Spleen (tissue), 11 donors: ENCODE measurements at regions not wholly inside any gene's neighbourhood (a gene's known extent, or its start where the extent isn't known, plus 50 kb on each side); places are given as distances from the start of the nearest gene placed in this dataset.

ENCODE experiments used
- DNase-seq: peaks from one replicate; pipeline ENCODE4 v3.0.0-alpha.2; 2020
- H3K27ac ChIP-seq, 8 donors: fragments of 200-600 bp; sonication (generic) in 7 of 8; 1 replicate in 4 of 8; 2 replicates in 4 of 8; pipeline versions ENCODE4 v1.5.0 to v1.8.0; 2016 to 2021; ENCODE audit warnings: inconsistent platforms in 4 of 8, mild to moderate bottlenecking in 4 of 8, moderate library complexity in 1 of 8
- H3K27me3 ChIP-seq, 7 donors: fragments of 200-600 bp; sonication (generic) in 6 of 7; replicated peaks in 1 of 7; 1 replicate in 4 of 7; 2 replicates in 3 of 7; pipeline versions ENCODE4 v1.5.0 to v1.8.0; 2016 to 2021; ENCODE audit warnings: inconsistent platforms in 3 of 7, mild to moderate bottlenecking in 1 of 7
- H3K36me3 ChIP-seq, 6 donors: fragments of 200-600 bp; sonication (generic) in 5 of 6; 1 replicate in 4 of 6; 2 replicates in 2 of 6; pipeline versions ENCODE4 v1.5.0 to v1.8.0; 2016 to 2021; ENCODE audit warnings: inconsistent platforms in 2 of 6
- H3K4me1 ChIP-seq, 6 donors: fragments of 200-600 bp; sonication (generic) in 5 of 6; 1 replicate in 3 of 6; 2 replicates in 3 of 6; pipeline versions ENCODE4 v1.5.0 to v1.8.0; 2016 to 2021; ENCODE audit warnings: inconsistent platforms in 3 of 6
- H3K4me3 ChIP-seq, 8 donors: fragments of 200-600 bp; sonication (generic) in 7 of 8; 1 replicate in 4 of 8; 2 replicates in 4 of 8; pipeline versions ENCODE4 v1.5.0 to v1.8.0; 2016 to 2021; ENCODE audit warnings: inconsistent platforms in 4 of 8, mild to moderate bottlenecking in 4 of 8, moderate library complexity in 2 of 8
- H3K9me3 ChIP-seq, 8 donors: fragments of 200-600 bp; sonication (generic) in 7 of 8; 1 replicate in 4 of 8; 2 replicates in 4 of 8; pipeline versions ENCODE4 v1.5.0 to v1.8.0; 2016 to 2021; ENCODE audit warnings: inconsistent platforms in 4 of 8
- POLR2A ChIP-seq, 3 donors: fragments of 450-650 bp; IDR thresholded peaks; one replicate each; pipeline ENCODE4 v1.5.1; 2017; ENCODE audit warnings: antibody characterized with exemption in 3 of 3, mild to moderate bottlenecking in 1 of 3
- POLR2AphosphoS5 ChIP-seq, 3 donors: sonication (generic); formaldehyde crosslinking; IDR thresholded peaks; one replicate each; pipeline ENCODE4 v1.5.1; 2017; ENCODE audit warnings: antibody characterized with exemption in 3 of 3
- WGBS, 5 donors: extraction: QIAGEN DNeasy Blood & Tissue Kit in 3 of 5; methylation state at CpG; one replicate each; pipeline versions ENCODE4 v1.1.5 to v1.1.7; 2013 to 2018; 5-methylcytosine and 5-hydroxymethylcytosine counted together
- intact Hi-C: fragments of 100-400 bp; cut with DNase I; formaldehyde crosslinking; loops from one replicate; pipeline ENCODE4 v1.15.0; 2023; ENCODE audit warnings: low total_unique reads
- TF ChIP-seq, protein P1 (sequence below), 11 experiments: fragments of 200-600 bp in 7 of 11; fragments of 450-650 bp in 4 of 11; sonication (generic) in 4 of 11; IDR thresholded peaks in 8 of 11; conservative IDR thresholded peaks in 3 of 11; 1 replicate in 7 of 11; 2 replicates in 4 of 11; pipeline versions ENCODE4 v1.4.0 to v1.8.0; 2016 to 2021; ENCODE audit warnings: antibody characterized with exemption in 11 of 11, inconsistent platforms in 4 of 11, mild to moderate bottlenecking in 1 of 11
- donor health status: healthy with polysubstance abuse.
- donor health status: DM: no; HTN: no; CAD: no; lungs with moderate emphysema.
- donor health status: DM: no; HTN: no; CAD: no.
- donor health status: Bipolar disorder and iron deficiency.
- donor health status: healthy.
- donor health status: DM: no; HTN: no; CAD: no.
- donor health status: DM: yes; HTN: yes; CAD: no.

DNA sequence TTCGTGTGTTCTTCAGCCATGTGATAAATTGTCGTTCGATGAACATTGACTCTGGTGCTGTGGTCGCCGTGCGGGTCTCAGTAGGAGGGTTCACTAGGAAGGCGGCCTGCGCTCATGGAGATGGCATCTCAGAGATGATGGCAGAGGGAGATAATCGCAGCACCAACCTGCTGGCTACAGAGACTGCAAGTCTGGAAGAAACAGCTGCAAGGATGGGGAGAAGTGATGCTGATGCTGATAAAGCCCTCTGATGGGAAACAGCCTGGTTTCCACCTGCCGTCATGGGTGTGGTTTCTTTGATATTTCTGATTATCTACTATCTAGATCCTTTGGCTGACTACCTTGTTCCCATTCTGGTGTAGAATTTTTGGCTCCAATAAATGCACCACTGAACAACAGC, 130.5 kb upstream of the ANKRD30A start:
- no peak for DNase-seq
- Histone ChIP-seq H3K27me3 (no peaks in the 10 kb centered on the region), H3K36me3 (no peaks in the 10 kb centered on the region), H3K4me1 (no peaks in the 10 kb centered on the region), H3K9me3 (peaks cover 0 to 26% (median 3%) of the 10 kb centered on the region in 8 donors), H3K4me3 (no peak overlapping the region), H3K27ac (no peak overlapping the region)
- TF ChIP-seq, protein P1, sequence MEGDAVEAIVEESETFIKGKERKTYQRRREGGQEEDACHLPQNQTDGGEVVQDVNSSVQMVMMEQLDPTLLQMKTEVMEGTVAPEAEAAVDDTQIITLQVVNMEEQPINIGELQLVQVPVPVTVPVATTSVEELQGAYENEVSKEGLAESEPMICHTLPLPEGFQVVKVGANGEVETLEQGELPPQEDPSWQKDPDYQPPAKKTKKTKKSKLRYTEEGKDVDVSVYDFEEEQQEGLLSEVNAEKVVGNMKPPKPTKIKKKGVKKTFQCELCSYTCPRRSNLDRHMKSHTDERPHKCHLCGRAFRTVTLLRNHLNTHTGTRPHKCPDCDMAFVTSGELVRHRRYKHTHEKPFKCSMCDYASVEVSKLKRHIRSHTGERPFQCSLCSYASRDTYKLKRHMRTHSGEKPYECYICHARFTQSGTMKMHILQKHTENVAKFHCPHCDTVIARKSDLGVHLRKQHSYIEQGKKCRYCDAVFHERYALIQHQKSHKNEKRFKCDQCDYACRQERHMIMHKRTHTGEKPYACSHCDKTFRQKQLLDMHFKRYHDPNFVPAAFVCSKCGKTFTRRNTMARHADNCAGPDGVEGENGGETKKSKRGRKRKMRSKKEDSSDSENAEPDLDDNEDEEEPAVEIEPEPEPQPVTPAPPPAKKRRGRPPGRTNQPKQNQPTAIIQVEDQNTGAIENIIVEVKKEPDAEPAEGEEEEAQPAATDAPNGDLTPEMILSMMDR (IDR thresholded peaks at IDR 0.05 in 8 of 11, conservative IDR thresholded peaks at IDR 0.05 in 3 of 11) = no peak
- TF ChIP-seq POLR2AphosphoS5 (IDR thresholded peaks at IDR 0.05) (no peak), POLR2A (IDR thresholded peaks at IDR 0.05) (no peak)
- intact Hi-C loops = no loop called here
- WGBS, 5 donors = 87 to 89% (median 89%) methylated on average over 10 of the region's 10 CpGs

DNA sequence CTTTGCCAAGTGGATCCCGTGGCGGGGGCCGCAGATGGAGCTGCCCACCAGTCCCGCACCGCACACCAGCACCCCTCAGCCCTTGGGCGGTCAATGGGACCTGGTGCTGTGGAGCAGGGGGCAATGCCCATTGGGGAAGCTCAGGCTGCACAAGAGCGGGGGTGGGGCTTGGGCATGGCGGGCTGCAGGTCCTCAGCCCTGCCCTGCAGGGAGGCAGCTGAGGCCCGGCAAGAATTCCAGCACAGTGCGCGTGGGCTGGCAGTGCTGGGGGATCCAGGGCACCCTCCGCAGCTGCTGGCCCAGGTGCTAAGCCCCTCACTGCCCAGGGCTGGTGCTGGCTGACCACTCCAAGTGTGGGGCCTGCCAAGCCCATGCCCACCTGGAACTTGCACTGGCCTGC, 136.2 kb upstream of the ANKRD30A start:
- intact Hi-C loops = no loop called here
- Histone ChIP-seq H3K4me1 (no peaks in the 10 kb centered on the region), H3K4me3 (no peak overlapping the region), H3K27me3 (no peaks in the 10 kb centered on the region), H3K9me3 (peaks cover 0 to 41% (median 13%) of the 10 kb centered on the region in 8 donors), H3K36me3 (no peaks in the 10 kb centered on the region), H3K27ac (no peak overlapping the region)
- DNase-seq = peak; percentile 61
- 88 to 96% (median 92%) methylated on average over 5 to 12 of the region's 12 CpGs for WGBS, 5 donors
- TF ChIP-seq POLR2AphosphoS5 (IDR thresholded peaks at IDR 0.05) (no peak), POLR2A (IDR thresholded peaks at IDR 0.05) (no peak)
- TF ChIP-seq, protein P1 (IDR thresholded peaks at IDR 0.05 in 8 of 11, conservative IDR thresholded peaks at IDR 0.05 in 3 of 11) = no peak

DNA sequence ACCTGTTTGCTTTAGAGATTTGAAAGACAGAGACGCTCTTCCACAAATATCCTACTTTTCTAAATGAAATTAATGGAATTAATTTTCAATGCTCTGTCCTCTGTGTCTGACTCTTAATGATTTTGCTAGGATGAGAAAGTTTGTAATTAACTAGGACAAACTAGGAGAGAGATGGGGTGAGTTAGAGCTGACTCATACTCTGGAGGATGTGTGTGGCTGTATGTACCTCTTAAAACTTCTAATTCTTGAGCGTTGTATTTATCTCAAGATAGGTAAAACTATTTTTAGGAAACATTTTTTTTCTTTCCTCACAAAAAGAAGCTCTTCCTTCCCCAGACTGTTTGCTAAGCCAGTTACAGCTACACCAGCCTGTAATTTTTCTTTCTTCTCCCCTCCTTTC, 178.8 kb upstream of the ANKRD30A start:
- H3K27ac ChIP-seq = no peak overlapping the region
- H3K9me3 ChIP-seq = peaks cover 0 to 25% (median 4%) of the 10 kb centered on the region in 8 donors
- H3K4me1 ChIP-seq = no peaks in the 10 kb centered on the region
- WGBS, 5 donors = 62 to 77% (median 68%) methylated on average over 2 of the region's 2 CpGs
- no peaks in the 10 kb centered on the region for H3K27me3 ChIP-seq
- TF ChIP-seq POLR2A (IDR thresholded peaks at IDR 0.05) (no peak), POLR2AphosphoS5 (IDR thresholded peaks at IDR 0.05) (no peak)
- TF ChIP-seq, protein P1 (IDR thresholded peaks at IDR 0.05 in 8 of 11, conservative IDR thresholded peaks at IDR 0.05 in 3 of 11) = no peak
- no peak for DNase-seq
- no peaks in the 10 kb centered on the region for H3K36me3 ChIP-seq
- no peak overlapping the region for H3K4me3 ChIP-seq
- intact Hi-C loops = no loop called here

DNA sequence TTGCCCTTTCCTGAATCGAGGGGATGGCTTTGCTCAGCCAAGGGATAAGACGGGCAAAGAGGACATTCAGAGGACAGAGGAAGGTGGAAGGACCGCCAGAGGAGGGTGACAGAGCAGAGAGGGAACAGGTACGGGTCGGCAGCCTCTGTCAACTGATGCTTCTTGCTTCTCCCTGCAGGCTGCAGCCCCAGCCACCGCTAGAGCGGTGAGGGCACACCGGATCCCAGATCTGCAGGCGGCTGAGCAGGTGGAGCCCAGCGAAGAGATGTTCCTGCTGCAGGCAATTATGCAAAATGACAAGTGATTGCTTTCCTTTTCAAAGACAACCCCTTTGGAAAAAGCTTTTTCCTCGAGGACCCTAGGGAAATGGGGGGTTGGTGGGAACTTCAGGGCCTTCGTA, 181.9 kb upstream of the ANKRD30A start:
- H3K27me3 ChIP-seq = no peaks in the 10 kb centered on the region
- WGBS, 5 donors = 71 to 75% (median 72%) methylated on average over 12 of the region's 12 CpGs
- no peak for DNase-seq
- TF ChIP-seq, protein P1 (IDR thresholded peaks at IDR 0.05 in 8 of 11, conservative IDR thresholded peaks at IDR 0.05 in 3 of 11) = no peak
- TF ChIP-seq POLR2A (IDR thresholded peaks at IDR 0.05) (no peak), POLR2AphosphoS5 (IDR thresholded peaks at IDR 0.05) (no peak)
- intact Hi-C loops = no loop called here
- no peaks in the 10 kb centered on the region for H3K4me1 ChIP-seq
- no peaks in the 10 kb centered on the region for H3K36me3 ChIP-seq
- H3K9me3 ChIP-seq = peaks cover 0 to 25% (median 4%) of the 10 kb centered on the region in 8 donors
- no peak overlapping the region for H3K4me3 ChIP-seq
- H3K27ac ChIP-seq = no peak overlapping the region
